CD14-positive monocyte (primary cell): ENCODE measurements at regions not wholly inside any gene's neighbourhood (a gene's known extent, or its start where the extent isn't known, plus 50 kb on each side); places are given as distances from the start of the nearest gene placed in this dataset.

ENCODE experiments used
- DNase-seq, 3 donors: peaks; one replicate each; pipeline ENCODE4 v3.0.0-alpha.2; 2011 to 2022
- H2AFZ ChIP-seq: 2 replicates; pipeline ENCODE4 v1.6.0; 2012; ENCODE audit warnings: mild to moderate bottlenecking, low read depth, low read length, inconsistent platforms; ENCODE audit not compliant: insufficient read depth, poor library complexity, severe bottlenecking
- H3K27ac ChIP-seq, 2 donors: 1 replicate in 1 of 2; 2 replicates in 1 of 2; pipeline ENCODE4 v1.5.1; 2012 to 2013; ENCODE audit warnings: low read length in 2 of 2, control low read depth in 1 of 2, inconsistent platforms in 1 of 2, low read depth in 1 of 2, mild to moderate bottlenecking in 1 of 2
- H3K27me3 ChIP-seq, 2 donors: one replicate each; pipeline versions ENCODE4 v1.6.0 to v1.6.1; 2011 to 2013; ENCODE audit warnings: low read length in 2 of 2; ENCODE audit not compliant: control insufficient read depth in 2 of 2, insufficient read depth in 2 of 2
- H3K36me3 ChIP-seq, 2 donors: replicated peaks in 1 of 2; 1 replicate in 1 of 2; 2 replicates in 1 of 2; pipeline versions ENCODE4 v1.5.1 to v1.6.1; 2012 to 2013; ENCODE audit warnings: low read length in 2 of 2, control low read depth in 1 of 2, inconsistent platforms in 1 of 2, mild to moderate bottlenecking in 1 of 2; ENCODE audit not compliant: insufficient read depth in 2 of 2, control insufficient read depth in 1 of 2
- H3K4me1 ChIP-seq, 2 donors: 1 replicate in 1 of 2; 2 replicates in 1 of 2; pipeline versions ENCODE4 v1.5.1 to v1.6.1; 2012 to 2013; ENCODE audit warnings: low read length in 2 of 2, control low read depth in 1 of 2, inconsistent platforms in 1 of 2, mild to moderate bottlenecking in 1 of 2, moderate library complexity in 1 of 2; ENCODE audit not compliant: insufficient read depth in 2 of 2, control insufficient read depth in 1 of 2
- H3K4me2 ChIP-seq: replicated peaks from 2 replicates; pipeline ENCODE3; 2012; ENCODE audit warnings: low read length, moderate library complexity, mild to moderate bottlenecking; ENCODE audit not compliant: poor library complexity, severe bottlenecking; ENCODE audit errors: extremely low read depth
- H3K4me3 ChIP-seq, 3 experiments: fragments of 200-600 bp in 1 of 3; sonication (generic) in 1 of 3; replicated peaks in 1 of 3; 1 replicate in 2 of 3; 2 replicates in 1 of 3; pipeline ENCODE4 v1.5.1; 2011 to 2013; ENCODE audit warnings: low read length in 3 of 3, mild to moderate bottlenecking in 3 of 3, control low read depth in 2 of 3, low read depth in 2 of 3, inconsistent platforms in 1 of 3, moderate library complexity in 1 of 3
- H3K79me2 ChIP-seq: 2 replicates; pipeline ENCODE4 v1.6.0; 2012; ENCODE audit warnings: mild to moderate bottlenecking, control low read depth, inconsistent platforms, low read length, moderate library complexity; ENCODE audit not compliant: insufficient read depth
- H3K9ac ChIP-seq: 2 replicates; pipeline ENCODE4 v1.6.0; 2017; ENCODE audit warnings: low read length, mild to moderate bottlenecking; ENCODE audit not compliant: insufficient read depth, poor library complexity, severe bottlenecking
- H3K9me3 ChIP-seq, 2 donors: replicated peaks in 1 of 2; 1 replicate in 1 of 2; 2 replicates in 1 of 2; pipeline versions ENCODE4 v1.5.1 to v1.6.1; 2012 to 2013; ENCODE audit warnings: low read length in 2 of 2, control low read depth in 1 of 2; ENCODE audit not compliant: control insufficient read depth in 1 of 2, insufficient read depth in 1 of 2
- H4K20me1 ChIP-seq: 2 replicates; pipeline ENCODE4 v1.6.0; 2012; ENCODE audit warnings: mild to moderate bottlenecking, low read length, control low read depth, moderate library complexity; ENCODE audit not compliant: insufficient read depth
- H3K27ac Mint-ChIP-seq, 7 donors: one replicate each; pipeline ENCODE4 v1.8.0; 2020; ENCODE audit warnings: mild to moderate bottlenecking in 7 of 7, mixed read lengths in 7 of 7, moderate library complexity in 6 of 7, inconsistent platforms in 2 of 7
- H3K27me3 Mint-ChIP-seq, 3 donors: one replicate each; pipeline ENCODE4 v1.8.0; 2021 to 2022; ENCODE audit warnings: low read depth in 3 of 3, mild to moderate bottlenecking in 3 of 3, mixed read lengths in 3 of 3, moderate library complexity in 3 of 3, inconsistent platforms in 1 of 3
- H3K36me3 Mint-ChIP-seq, 2 donors: one replicate each; pipeline ENCODE4 v1.8.0; 2020; ENCODE audit warnings: mixed read lengths in 2 of 2, inconsistent platforms in 1 of 2, mild to moderate bottlenecking in 1 of 2
- H3K4me1 Mint-ChIP-seq: one replicate; pipeline ENCODE4 v1.8.0; 2020; ENCODE audit warnings: mild to moderate bottlenecking, mixed read lengths
- H3K4me3 Mint-ChIP-seq, 2 donors: one replicate each; pipeline ENCODE4 v1.8.0; 2020; ENCODE audit warnings: mild to moderate bottlenecking in 2 of 2, mixed read lengths in 2 of 2, moderate library complexity in 1 of 2
- H3K9me3 Mint-ChIP-seq, 7 donors: one replicate each; pipeline ENCODE4 v1.8.0; 2020 to 2022; ENCODE audit warnings: mixed read lengths in 7 of 7, mild to moderate bottlenecking in 6 of 7, moderate library complexity in 6 of 7, inconsistent platforms in 2 of 7
- CTCF ChIP-seq: fragments of 200-600 bp; IDR thresholded peaks from one replicate; pipeline ENCODE4 v1.8.0; 2022; ENCODE audit warnings: antibody characterized with exemption, mild to moderate bottlenecking
- WGBS: methylation state at CpG from one replicate; pipeline ENCODE4 v1.1.5; 2013; ENCODE audit warnings: missing lambda C conversion rate; ENCODE audit not compliant: insufficient coverage; 5-methylcytosine and 5-hydroxymethylcytosine counted together
- intact Hi-C, 2 donors: fragments of 100-400 bp; cut with micrococcal nuclease; formaldehyde crosslinking; loops; one replicate each; pipeline versions ENCODE4 v1.15.0 to v1.15.1; 2023

DNA sequence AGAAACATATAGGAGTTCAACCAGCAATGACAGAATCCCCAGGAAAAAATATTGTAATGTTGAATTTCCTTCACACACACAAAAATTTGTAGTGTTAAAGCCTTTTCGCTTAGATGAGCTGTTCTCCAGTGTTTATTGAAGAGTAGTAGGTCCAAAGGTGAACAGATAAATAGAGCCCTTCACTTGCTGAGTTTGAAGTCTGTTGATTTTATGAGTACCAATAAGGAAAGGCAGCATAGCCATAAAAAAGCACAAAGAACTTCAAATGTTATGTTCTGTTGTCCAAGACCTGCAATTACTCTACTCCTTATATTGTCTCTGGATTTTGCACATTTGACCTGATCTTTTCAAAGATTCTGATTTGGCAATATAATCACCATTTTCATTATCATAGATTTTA lies 362.7 kb upstream of the B3GALT2 start:
- WGBS = no CpG with 5 or more reads among the region's 1 CpG
- no peak overlapping the region for H3K4me3 Mint-ChIP-seq
- no peak overlapping the region for H3K27ac Mint-ChIP-seq

GRCh38 chr1:193545171-193545570 lies 358.8 kb upstream of the B3GALT2 start:
- no peaks in the 10 kb centered on the region for H3K9me3 Mint-ChIP-seq
- Histone ChIP-seq H3K27me3 (no peaks in the 10 kb centered on the region), H2AFZ (no peak overlapping the region), H3K4me2 (no peak overlapping the region), H3K4me1 (peaks cover 0 to 3% of the 10 kb centered on the region in 2 donors), H4K20me1 (no peaks in the 10 kb centered on the region), H3K9ac (no peak overlapping the region), H3K4me3 (no peak overlapping the region), H3K79me2 (no peaks in the 10 kb centered on the region), H3K27ac (no peak overlapping the region), H3K9me3 (no peaks in the 10 kb centered on the region), H3K36me3 (no peaks in the 10 kb centered on the region)
- H3K36me3 Mint-ChIP-seq = no peaks in the 10 kb centered on the region
- peaks cover 0 to 3% (median 2%) of the 10 kb centered on the region in 3 donors for H3K27me3 Mint-ChIP-seq
- peaks cover 7% of the 10 kb centered on the region for H3K4me1 Mint-ChIP-seq
- no peak for TF ChIP-seq CTCF
- no peak for DNase-seq
- no peak overlapping the region for H3K4me3 Mint-ChIP-seq
- intact Hi-C loops = no loop called here
- 90% methylated on average over 2 of the region's 2 CpGs for WGBS
- H3K27ac Mint-ChIP-seq = no peak overlapping the region

More for the DNA sequence above, 362.7 kb upstream of the B3GALT2 start:
- no peaks in the 10 kb centered on the region for H3K27me3 ChIP-seq
- intact Hi-C loops = no loop called here
- no peak overlapping the region for H2AFZ ChIP-seq
- no peaks in the 10 kb centered on the region for H3K36me3 ChIP-seq
- no peak for DNase-seq
- Mint-ChIP-seq H3K9me3 (no peaks in the 10 kb centered on the region), H3K27me3 (peaks cover 0 to 2% (median 0%) of the 10 kb centered on the region in 3 donors), H3K36me3 (no peaks in the 10 kb centered on the region), H3K4me1 (no peaks in the 10 kb centered on the region)
- H3K9me3 ChIP-seq = no peaks in the 10 kb centered on the region
- no peaks in the 10 kb centered on the region for H4K20me1 ChIP-seq
- no peak overlapping the region for H3K9ac ChIP-seq
- H3K4me2 ChIP-seq = no peak overlapping the region
- no peak overlapping the region for H3K4me3 ChIP-seq
- H3K79me2 ChIP-seq = no peaks in the 10 kb centered on the region
- TF ChIP-seq CTCF = no peak
- no peak overlapping the region for H3K27ac ChIP-seq
- H3K4me1 ChIP-seq = no peaks in the 10 kb centered on the region
